Activated CD8-positive, alpha-beta T cell treated with anti-CD3 and anti-CD28 coated beads, Interleukin-2, amount 10 ng/mL, durations not matched to agents 7 days and 5 days (primary cell): ENCODE measurements at regions not wholly inside any gene's neighbourhood (a gene's known extent, or its start where the extent isn't known, plus 50 kb on each side); places are given as distances from the start of the nearest gene placed in this dataset.

Experiments
- ATAC-seq: fragments of 150-1000 bp; cut with Tn5 transposase; one replicate; pipeline ENCODE4 v1.10.0; 2021; ENCODE audit warnings: moderate library complexity
- CTCF ChIA-PET: fragments of 350-600 bp; sonication (Branson Sonifier 250); formaldehyde crosslinking; loops from one replicate; lab custom pipeline; 2021; ENCODE audit warnings: antibody characterized with exemption; lab: Charles Lee
- POLR2A ChIA-PET: fragments of 350-600 bp; sonication (Branson Sonifier 250); formaldehyde crosslinking; loops from one replicate; lab custom pipeline; 2021; ENCODE audit warnings: antibody characterized with exemption; lab: Charles Lee
- DNase-seq: peaks from one replicate; pipeline ENCODE4 v3.0.0-alpha.2; 2020
- H3K27ac Mint-ChIP-seq: one replicate; pipeline ENCODE4 v1.8.0; 2021; ENCODE audit warnings: mild to moderate bottlenecking, mixed read lengths
- H3K27me3 Mint-ChIP-seq: one replicate; pipeline ENCODE4 v1.8.0; 2021; ENCODE audit warnings: low read depth, mixed read lengths
- H3K36me3 Mint-ChIP-seq: one replicate; pipeline ENCODE4 v1.8.0; 2021; ENCODE audit warnings: low read depth, mixed read lengths
- H3K4me1 Mint-ChIP-seq: one replicate; pipeline ENCODE4 v1.8.0; 2021; ENCODE audit warnings: low read depth, mixed read lengths
- H3K4me3 Mint-ChIP-seq: one replicate; pipeline ENCODE4 v1.8.0; 2021; ENCODE audit warnings: mild to moderate bottlenecking, mixed read lengths
- H3K9me3 Mint-ChIP-seq: one replicate; pipeline ENCODE4 v1.8.0; 2022; ENCODE audit warnings: mixed read lengths; ENCODE audit not compliant: insufficient read depth

GRCh38 chr16:72434159-72434558 is 262.2 kb upstream of the PMFBP1 start:
- CTCF ChIA-PET = no interaction called here
- ATAC-seq = no peak
- no peak overlapping the region for H3K4me3 Mint-ChIP-seq
- peaks cover 21% of the 10 kb centered on the region for H3K9me3 Mint-ChIP-seq
- DNase-seq = no peak
- POLR2A ChIA-PET = no interaction called here
- peaks cover 2% of the 10 kb centered on the region for H3K36me3 Mint-ChIP-seq
- H3K27ac Mint-ChIP-seq = no peak overlapping the region
- H3K4me1 Mint-ChIP-seq = no peaks in the 10 kb centered on the region
- H3K27me3 Mint-ChIP-seq = no peaks in the 10 kb centered on the region

- CTCF ChIA-PET = no interaction called here
- no peak for DNase-seq
- POLR2A ChIA-PET = no interaction called here
These were observed 258.2 kb upstream of the PMFBP1 start for GRCh38 chr16:72430121-72430520.

GRCh38 chr16:72429671-72430081 is 257.7 kb upstream of the PMFBP1 start:
- Mint-ChIP-seq H3K27ac (no peak overlapping the region), H3K36me3 (peaks cover 8% of the 10 kb centered on the region)

More at GRCh38 chr16:72430121-72430520, 258.2 kb upstream of the PMFBP1 start:
- Mint-ChIP-seq H3K27me3 (no peaks in the 10 kb centered on the region), H3K36me3 (peaks cover 4% of the 10 kb centered on the region), H3K27ac (no peak overlapping the region), H3K9me3 (peaks cover 14% of the 10 kb centered on the region), H3K4me3 (no peak overlapping the region), H3K4me1 (no peaks in the 10 kb centered on the region)
- no peak for ATAC-seq

GRCh38 chr16:72428681-72429376 is 256.9 kb upstream of the PMFBP1 start:
- H3K27me3 Mint-ChIP-seq = no peaks in the 10 kb centered on the region
- no peaks in the 10 kb centered on the region for H3K4me1 Mint-ChIP-seq
- CTCF ChIA-PET = no interaction called here
- POLR2A ChIA-PET = no interaction called here
- no peak overlapping the region for H3K27ac Mint-ChIP-seq
- DNase-seq (no peak), ATAC-seq (no peak)
- H3K4me3 Mint-ChIP-seq = no peak overlapping the region
- H3K36me3 Mint-ChIP-seq = peaks cover 11% of the 10 kb centered on the region
- peaks cover 7% of the 10 kb centered on the region for H3K9me3 Mint-ChIP-seq

More at GRCh38 chr16:72429671-72430081, 257.7 kb upstream of the PMFBP1 start:
- Mint-ChIP-seq H3K4me3 (no peak overlapping the region), H3K4me1 (no peaks in the 10 kb centered on the region), H3K27me3 (no peaks in the 10 kb centered on the region), H3K9me3 (peaks cover 11% of the 10 kb centered on the region)
- CTCF ChIA-PET = no interaction called here
- POLR2A ChIA-PET = no interaction called here
- ATAC-seq = no peak
- no peak for DNase-seq

- CTCF ChIA-PET = no interaction called here
- Mint-ChIP-seq H3K27ac (no peak overlapping the region), H3K36me3 (peaks cover 15% of the 10 kb centered on the region), H3K27me3 (no peaks in the 10 kb centered on the region), H3K4me1 (no peaks in the 10 kb centered on the region), H3K9me3 (peaks cover 13% of the 10 kb centered on the region), H3K4me3 (no peak overlapping the region)
- ATAC-seq (no peak), DNase-seq (no peak)
- POLR2A ChIA-PET = no interaction called here
These were observed 255.9 kb upstream of the PMFBP1 start for GRCh38 chr16:72427783-72428331.

GRCh38 chr16:72427051-72427782 is 255.3 kb upstream of the PMFBP1 start:
- H3K4me3 Mint-ChIP-seq = no peak overlapping the region
- ATAC-seq = no peak
- H3K9me3 Mint-ChIP-seq = peaks cover 17% of the 10 kb centered on the region
- no peaks in the 10 kb centered on the region for H3K4me1 Mint-ChIP-seq
- peaks cover 16% of the 10 kb centered on the region for H3K36me3 Mint-ChIP-seq
- H3K27me3 Mint-ChIP-seq = no peaks in the 10 kb centered on the region
- ChIA-PET POLR2A (no interaction called here), CTCF (no interaction called here)
- H3K27ac Mint-ChIP-seq = no peak overlapping the region
- DNase-seq = no peak

- H3K4me1 Mint-ChIP-seq = no peaks in the 10 kb centered on the region
- ATAC-seq (no peak), DNase-seq (no peak)
- no peaks in the 10 kb centered on the region for H3K27me3 Mint-ChIP-seq
- H3K9me3 Mint-ChIP-seq = peaks cover 17% of the 10 kb centered on the region
- no peak overlapping the region for H3K27ac Mint-ChIP-seq
- H3K4me3 Mint-ChIP-seq = no peak overlapping the region
- ChIA-PET CTCF (no interaction called here), POLR2A (no interaction called here)
- peaks cover 16% of the 10 kb centered on the region for H3K36me3 Mint-ChIP-seq
These were observed 254.4 kb upstream of the PMFBP1 start for GRCh38 chr16:72426386-72426785.

- H3K9me3 Mint-ChIP-seq = peaks cover 17% of the 10 kb centered on the region
- ChIA-PET CTCF (no interaction called here), POLR2A (no interaction called here)
- DNase-seq = no peak
- H3K36me3 Mint-ChIP-seq = peaks cover 16% of the 10 kb centered on the region
- no peak overlapping the region for H3K27ac Mint-ChIP-seq
- no peak for ATAC-seq
- no peaks in the 10 kb centered on the region for H3K27me3 Mint-ChIP-seq
- no peaks in the 10 kb centered on the region for H3K4me1 Mint-ChIP-seq
- H3K4me3 Mint-ChIP-seq = no peak overlapping the region
These were observed 253.8 kb upstream of the PMFBP1 start for GRCh38 chr16:72425571-72426341.

- ChIA-PET POLR2A (no interaction called here), CTCF (no interaction called here)
- no peaks in the 10 kb centered on the region for H3K27me3 Mint-ChIP-seq
- peaks cover 17% of the 10 kb centered on the region for H3K9me3 Mint-ChIP-seq
- no peak overlapping the region for H3K4me3 Mint-ChIP-seq
- ATAC-seq (no peak), DNase-seq (no peak)
- H3K36me3 Mint-ChIP-seq = peaks cover 16% of the 10 kb centered on the region
- H3K27ac Mint-ChIP-seq = no peak overlapping the region
- H3K4me1 Mint-ChIP-seq = no peaks in the 10 kb centered on the region
These were observed 252.8 kb upstream of the PMFBP1 start for GRCh38 chr16:72424757-72425156.

- Mint-ChIP-seq H3K27ac (no peak overlapping the region), H3K36me3 (peaks cover 16% of the 10 kb centered on the region), H3K9me3 (peaks cover 17% of the 10 kb centered on the region), H3K4me1 (no peaks in the 10 kb centered on the region), H3K27me3 (no peaks in the 10 kb centered on the region), H3K4me3 (no peak overlapping the region)
- POLR2A ChIA-PET = no interaction called here
- CTCF ChIA-PET = no interaction called here
- DNase-seq = no peak
- no peak for ATAC-seq
These were observed 250.4 kb upstream of the PMFBP1 start for GRCh38 chr16:72422308-72422897.

- Mint-ChIP-seq H3K36me3 (peaks cover 10% of the 10 kb centered on the region), H3K27ac (no peak overlapping the region), H3K9me3 (peaks cover 17% of the 10 kb centered on the region), H3K4me3 (no peak overlapping the region), H3K4me1 (no peaks in the 10 kb centered on the region), H3K27me3 (no peaks in the 10 kb centered on the region)
- CTCF ChIA-PET = interaction anchor here (1.0 kb wide), 1 partner anchor 19 kb away, joined by 4 read pairs; no protein-coding TSS in a partner anchor
- ATAC-seq (no peak), DNase-seq (no peak)
- POLR2A ChIA-PET = no interaction called here
These were observed 247.7 kb upstream of the PMFBP1 start for GRCh38 chr16:72419638-72420037.
